Sigmoid colon (tissue), 6 donors: ENCODE measurements at regions not wholly inside any gene's neighbourhood (a gene's known extent, or its start where the extent isn't known, plus 50 kb on each side); places are given as distances from the start of the nearest gene placed in this dataset.

Source experiments
- DNase-seq: peaks from one replicate; pipeline ENCODE4 v3.0.0-alpha.2; 2019
- H3K27ac ChIP-seq, 4 donors: fragments of 200-600 bp; sonication (generic); one replicate each; pipeline ENCODE4 v1.5.1; 2016 to 2019; ENCODE audit warnings: mild to moderate bottlenecking in 1 of 4
- H3K27me3 ChIP-seq, 3 donors: fragments of 200-600 bp; sonication (generic); one replicate each; pipeline ENCODE4 v1.5.1; 2019; ENCODE audit warnings: mild to moderate bottlenecking in 1 of 3
- H3K36me3 ChIP-seq, 4 donors: fragments of 200-600 bp; sonication (generic); one replicate each; pipeline ENCODE4 v1.5.1; 2016 to 2019
- H3K4me1 ChIP-seq, 4 donors: fragments of 200-600 bp; sonication (generic); one replicate each; pipeline ENCODE4 v1.5.1; 2017 to 2019
- H3K4me3 ChIP-seq, 4 donors: fragments of 200-600 bp; sonication (generic); one replicate each; pipeline ENCODE4 v1.5.1; 2017 to 2019; ENCODE audit warnings: mild to moderate bottlenecking in 2 of 4, moderate library complexity in 1 of 4
- H3K9me3 ChIP-seq, 4 donors: fragments of 200-600 bp in 3 of 4; sonication (generic) in 3 of 4; one replicate each; pipeline versions ENCODE4 v1.5.1 to v1.6.1; 2013 to 2019
- EP300 ChIP-seq, 4 donors: sonication (generic); formaldehyde crosslinking; IDR thresholded peaks; one replicate each; pipeline ENCODE4 v1.6.1; 2017; ENCODE audit warnings: antibody characterized with exemption in 4 of 4
- POLR2A ChIP-seq, 2 donors: fragments of 450-650 bp; IDR thresholded peaks; one replicate each; pipeline ENCODE4 v1.6.1; 2016; ENCODE audit warnings: antibody characterized with exemption in 2 of 2, mild to moderate bottlenecking in 2 of 2, moderate library complexity in 2 of 2
- POLR2AphosphoS5 ChIP-seq, 4 donors: sonication (generic); formaldehyde crosslinking; IDR thresholded peaks; one replicate each; pipeline ENCODE4 v1.6.1; 2017; ENCODE audit warnings: antibody characterized with exemption in 4 of 4
- WGBS, 2 donors: extraction: QIAGEN DNeasy Blood & Tissue Kit; methylation state at CpG; one replicate each; pipeline ENCODE4 v1.1.7; 2013; 5-methylcytosine and 5-hydroxymethylcytosine counted together
- intact Hi-C: fragments of 100-400 bp; cut with DNase I; formaldehyde crosslinking; loops from one replicate; pipeline ENCODE4 v1.15.1; 2023
- TF ChIP-seq, protein P1 (sequence below), 4 experiments: fragments of 450-650 bp in 3 of 4; fragments of 200-600 bp in 1 of 4; IDR thresholded peaks; one replicate each; pipeline ENCODE4 v1.5.1; 2016 to 2019; ENCODE audit warnings: antibody characterized with exemption in 4 of 4, mild to moderate bottlenecking in 3 of 4, moderate library complexity in 2 of 4
- donor health status: healthy with polysubstance abuse.
- donor health status: healthy.

DNA sequence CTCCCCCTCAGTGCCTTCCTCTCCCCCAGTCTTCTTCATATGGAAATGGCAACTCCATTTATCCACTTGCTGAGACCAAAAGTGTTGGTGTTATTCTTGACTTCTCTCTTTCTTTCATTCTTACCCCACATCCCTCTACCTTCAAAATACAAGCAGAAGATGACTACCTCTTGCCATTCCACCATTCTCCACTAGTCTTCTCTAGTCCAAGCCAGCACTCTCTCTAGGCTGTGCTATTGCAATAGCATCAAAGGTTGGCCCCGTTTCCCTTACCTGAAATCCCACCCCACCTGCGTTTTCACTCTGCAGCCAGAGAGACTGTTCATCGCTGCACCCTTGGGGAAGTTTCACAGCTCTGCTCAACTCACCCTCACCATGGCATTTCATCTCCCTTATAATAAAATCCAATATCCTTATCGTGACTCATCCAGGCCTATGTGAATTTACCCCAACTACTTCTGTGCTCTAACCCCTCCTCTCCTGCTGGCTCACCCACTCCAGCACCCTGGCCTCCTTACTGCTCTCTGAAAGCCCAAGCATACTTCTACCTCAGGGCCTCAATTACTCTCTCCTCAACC, 109.1 kb downstream of the LSM5 start:
- WGBS, 2 donors, result 55 to 62% methylated on average over 4 of the region's 4 CpGs
- Histone ChIP-seq H3K4me3 (no peak overlapping the region), H3K4me1 (no peaks in the 10 kb centered on the region), H3K9me3 (no peaks in the 10 kb centered on the region), H3K27ac (no peak overlapping the region), H3K27me3 (no peaks in the 10 kb centered on the region), H3K36me3 (no peaks in the 10 kb centered on the region)
- intact Hi-C loops, result no loop called here
- no peak for DNase-seq
- TF ChIP-seq POLR2A (IDR thresholded peaks at IDR 0.05) (no peak), POLR2AphosphoS5 (IDR thresholded peaks at IDR 0.05) (no peak), EP300 (IDR thresholded peaks at IDR 0.05) (no peak)
- TF ChIP-seq, protein P1, sequence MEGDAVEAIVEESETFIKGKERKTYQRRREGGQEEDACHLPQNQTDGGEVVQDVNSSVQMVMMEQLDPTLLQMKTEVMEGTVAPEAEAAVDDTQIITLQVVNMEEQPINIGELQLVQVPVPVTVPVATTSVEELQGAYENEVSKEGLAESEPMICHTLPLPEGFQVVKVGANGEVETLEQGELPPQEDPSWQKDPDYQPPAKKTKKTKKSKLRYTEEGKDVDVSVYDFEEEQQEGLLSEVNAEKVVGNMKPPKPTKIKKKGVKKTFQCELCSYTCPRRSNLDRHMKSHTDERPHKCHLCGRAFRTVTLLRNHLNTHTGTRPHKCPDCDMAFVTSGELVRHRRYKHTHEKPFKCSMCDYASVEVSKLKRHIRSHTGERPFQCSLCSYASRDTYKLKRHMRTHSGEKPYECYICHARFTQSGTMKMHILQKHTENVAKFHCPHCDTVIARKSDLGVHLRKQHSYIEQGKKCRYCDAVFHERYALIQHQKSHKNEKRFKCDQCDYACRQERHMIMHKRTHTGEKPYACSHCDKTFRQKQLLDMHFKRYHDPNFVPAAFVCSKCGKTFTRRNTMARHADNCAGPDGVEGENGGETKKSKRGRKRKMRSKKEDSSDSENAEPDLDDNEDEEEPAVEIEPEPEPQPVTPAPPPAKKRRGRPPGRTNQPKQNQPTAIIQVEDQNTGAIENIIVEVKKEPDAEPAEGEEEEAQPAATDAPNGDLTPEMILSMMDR (IDR thresholded peaks at IDR 0.05), result no peak

DNA sequence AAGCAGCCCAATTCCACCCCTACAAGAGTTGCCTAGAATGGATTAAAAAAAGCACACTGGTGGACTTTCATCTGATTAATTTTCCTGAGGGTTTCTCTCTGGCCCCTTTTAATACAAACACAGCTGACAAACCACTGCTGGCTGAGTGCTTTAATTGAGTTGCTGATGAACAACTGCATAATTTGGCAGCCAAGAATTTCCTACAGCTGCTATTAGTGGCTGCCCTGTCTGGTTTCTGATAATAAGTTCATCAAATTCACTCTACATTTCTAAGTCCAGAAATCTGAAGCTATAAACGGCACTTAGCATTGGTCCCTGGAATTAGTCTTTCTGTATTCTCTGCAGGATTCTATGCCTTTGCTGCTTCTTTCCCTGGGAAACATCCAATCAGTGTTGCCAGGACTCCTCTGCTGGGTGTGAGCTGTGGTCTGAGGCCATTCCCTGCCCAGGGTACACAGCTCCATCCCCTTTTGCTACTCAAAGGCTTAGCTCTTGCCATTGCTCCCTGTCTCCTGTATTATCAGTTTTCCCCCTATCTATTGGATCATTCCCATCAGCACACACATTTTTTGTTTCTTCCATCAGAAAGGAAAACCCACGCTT, 110.6 kb downstream of the LSM5 start:
- Histone ChIP-seq H3K27ac (no peak overlapping the region), H3K4me3 (no peak overlapping the region), H3K36me3 (no peaks in the 10 kb centered on the region), H3K4me1 (no peaks in the 10 kb centered on the region), H3K9me3 (no peaks in the 10 kb centered on the region), H3K27me3 (no peaks in the 10 kb centered on the region)
- DNase-seq, result no peak
- TF ChIP-seq POLR2A (IDR thresholded peaks at IDR 0.05) (no peak), EP300 (IDR thresholded peaks at IDR 0.05) (no peak), POLR2AphosphoS5 (IDR thresholded peaks at IDR 0.05) (no peak)
- TF ChIP-seq, protein P1 (IDR thresholded peaks at IDR 0.05), result no peak
- intact Hi-C loops, result no loop called here
- WGBS, 2 donors, result 62 to 72% methylated on average over 2 of the region's 2 CpGs

DNA sequence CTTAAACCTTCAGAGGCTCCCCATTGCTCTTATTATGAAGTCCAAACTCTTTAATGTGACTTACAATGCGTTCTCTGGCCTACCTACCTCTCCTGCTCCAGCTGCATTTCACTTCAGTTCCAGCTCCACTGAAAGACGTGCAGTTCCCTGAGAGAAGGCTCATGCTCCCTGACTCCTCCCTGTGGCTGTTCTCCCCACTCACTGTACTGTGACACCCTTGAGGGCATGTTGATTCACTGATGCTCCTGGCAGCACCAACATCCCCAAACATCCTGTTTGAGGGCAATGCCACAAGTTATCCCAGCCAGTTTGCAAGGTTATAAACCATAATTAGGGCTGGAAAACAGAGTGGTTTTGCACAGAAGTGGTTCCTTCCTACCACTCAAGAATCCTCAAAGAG, 111.2 kb downstream of the LSM5 start:
- Histone ChIP-seq H3K27me3 (no peaks in the 10 kb centered on the region), H3K9me3 (no peaks in the 10 kb centered on the region), H3K4me1 (no peaks in the 10 kb centered on the region), H3K4me3 (no peak overlapping the region), H3K36me3 (no peaks in the 10 kb centered on the region), H3K27ac (no peak overlapping the region)
- TF ChIP-seq, protein P1 (IDR thresholded peaks at IDR 0.05), result no peak
- TF ChIP-seq POLR2AphosphoS5 (IDR thresholded peaks at IDR 0.05) (no peak), POLR2A (IDR thresholded peaks at IDR 0.05) (no peak), EP300 (IDR thresholded peaks at IDR 0.05) (no peak)
- intact Hi-C loops, result no loop called here
- WGBS, 2 donors, result 36 to 46% methylated on average over 2 of the region's 2 CpGs
- no peak for DNase-seq

DNA sequence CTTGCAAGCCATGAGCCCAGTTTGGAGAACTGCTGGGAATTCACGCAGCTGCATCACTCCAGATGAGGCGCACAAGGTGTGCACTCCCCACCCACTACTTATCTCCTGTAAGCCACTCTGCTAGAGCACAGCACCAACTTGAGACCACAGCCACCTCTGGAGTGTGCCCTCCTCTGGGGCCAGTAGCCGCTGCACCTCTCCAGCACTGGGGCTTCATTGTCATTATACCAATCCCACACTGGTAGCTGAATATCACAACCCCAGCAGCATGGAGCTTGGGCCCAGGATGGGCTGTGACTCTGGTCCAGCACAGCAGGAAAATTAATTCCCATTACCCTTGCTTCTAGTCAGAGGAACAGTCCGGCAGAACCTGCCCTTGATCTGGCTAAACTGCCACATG, 125.6 kb downstream of the LSM5 start:
- H3K27ac ChIP-seq, result no peak overlapping the region
- TF ChIP-seq POLR2AphosphoS5 (IDR thresholded peaks at IDR 0.05), result no peak
- no peaks in the 10 kb centered on the region for H3K36me3 ChIP-seq
- intact Hi-C loops, result no loop called here
- DNase-seq, result no peak
- H3K27me3 ChIP-seq, result no peaks in the 10 kb centered on the region
- peaks cover 0 to 3% (median 1%) of the 10 kb centered on the region in 4 donors for H3K9me3 ChIP-seq
- no peak overlapping the region for H3K4me3 ChIP-seq
- H3K4me1 ChIP-seq, result no peaks in the 10 kb centered on the region
- 88 to 93% methylated on average over 4 of the region's 4 CpGs for WGBS, 2 donors

DNA sequence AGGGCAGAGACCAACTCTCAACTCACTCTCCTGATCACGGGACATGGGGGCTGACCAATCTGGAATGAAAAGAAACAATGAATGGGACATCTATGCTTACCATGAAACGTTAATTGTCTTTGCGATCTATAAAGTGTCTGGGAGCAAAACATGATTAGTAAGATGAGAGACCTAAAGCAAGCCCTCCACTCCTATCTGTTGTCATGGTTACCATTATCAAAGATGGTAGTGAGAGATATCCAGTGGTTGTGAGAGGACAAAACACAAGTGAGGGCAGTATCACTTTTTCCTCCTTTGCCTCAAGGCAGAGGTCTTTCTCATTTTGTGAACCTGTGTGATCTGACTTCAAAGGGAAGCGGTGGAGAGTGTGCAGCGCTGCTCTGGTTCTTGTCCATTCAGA, 130.1 kb downstream of the LSM5 start:
- no peaks in the 10 kb centered on the region for H3K27me3 ChIP-seq
- no peak for DNase-seq
- WGBS, 2 donors, result 87 to 92% methylated on average over 5 of the region's 5 CpGs
- no peaks in the 10 kb centered on the region for H3K9me3 ChIP-seq
- H3K4me1 ChIP-seq, result no peaks in the 10 kb centered on the region
- intact Hi-C loops, result no loop called here
- TF ChIP-seq POLR2A (IDR thresholded peaks at IDR 0.05), result no peak
- TF ChIP-seq, protein P1 (IDR thresholded peaks at IDR 0.05), result no peak
- TF ChIP-seq POLR2AphosphoS5 (IDR thresholded peaks at IDR 0.05), result no peak
- no peak overlapping the region for H3K4me3 ChIP-seq
- H3K27ac ChIP-seq, result no peak overlapping the region
- no peaks in the 10 kb centered on the region for H3K36me3 ChIP-seq
